ENCODE measurements at regions not wholly inside any gene's neighbourhood (a gene's known extent, or its start where the extent isn't known, plus 50 kb on each side); places are given as distances from the start of the nearest gene placed in this dataset.
"Not testable (repeated sequence)": the region's sequence is repeated elsewhere in the genome, so short reads cannot be mapped to it uniquely, and the experiment has no call there.

DNA sequence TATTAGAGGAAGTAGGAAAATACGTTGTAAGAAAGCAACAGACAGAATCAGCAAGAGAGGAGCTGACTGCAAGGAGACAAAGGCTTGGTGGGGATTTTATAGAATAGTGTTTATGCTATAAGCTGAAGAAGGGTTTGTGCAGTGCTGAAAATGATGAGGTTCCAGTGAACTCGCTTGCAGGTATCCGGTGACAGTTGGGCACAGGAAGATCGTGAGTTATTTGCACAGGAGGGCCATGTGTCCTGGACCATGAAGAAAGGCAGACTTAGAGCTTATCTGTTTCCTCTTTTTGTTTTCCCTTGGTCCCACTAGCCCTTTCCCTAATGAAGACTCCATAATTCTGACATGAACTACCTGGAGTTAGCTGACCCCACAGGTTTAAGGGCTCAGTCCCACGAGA, 61.4 kb downstream of the NXNL2 start:
- Mint-ChIP-seq H3K36me3 (no peaks in the 10 kb centered on the region), H3K9me3 (no peaks in the 10 kb centered on the region), H3K4me1 (ENCODE audit: low read depth in 2 of 2) (peaks cover 0 to 3% of the 10 kb centered on the region in 2 donors), H3K27ac (no peak overlapping the region), H3K27me3 (peaks cover 21 to 37% of the 10 kb centered on the region in 2 donors), H3K4me3 (no peak overlapping the region)
- ATAC-seq = no peak
- no peak for DNase-seq (ENCODE audit: low spot score)

- DNase-seq (ENCODE audit: low spot score) (no peak), ATAC-seq (no peak)
- H3K27me3 Mint-ChIP-seq = peaks cover 33 to 40% of the 10 kb centered on the region in 2 donors
- H3K9me3 Mint-ChIP-seq = no peaks in the 10 kb centered on the region
- H3K27ac Mint-ChIP-seq = no peak overlapping the region
- no peaks in the 10 kb centered on the region for H3K36me3 Mint-ChIP-seq
- no peak overlapping the region for H3K4me3 Mint-ChIP-seq
- H3K4me1 Mint-ChIP-seq (ENCODE audit: low read depth in 2 of 2) = no peaks in the 10 kb centered on the region
Observed at GRCh38 chr9:88604836-88605511, 70.0 kb downstream of the NXNL2 start.

DNA sequence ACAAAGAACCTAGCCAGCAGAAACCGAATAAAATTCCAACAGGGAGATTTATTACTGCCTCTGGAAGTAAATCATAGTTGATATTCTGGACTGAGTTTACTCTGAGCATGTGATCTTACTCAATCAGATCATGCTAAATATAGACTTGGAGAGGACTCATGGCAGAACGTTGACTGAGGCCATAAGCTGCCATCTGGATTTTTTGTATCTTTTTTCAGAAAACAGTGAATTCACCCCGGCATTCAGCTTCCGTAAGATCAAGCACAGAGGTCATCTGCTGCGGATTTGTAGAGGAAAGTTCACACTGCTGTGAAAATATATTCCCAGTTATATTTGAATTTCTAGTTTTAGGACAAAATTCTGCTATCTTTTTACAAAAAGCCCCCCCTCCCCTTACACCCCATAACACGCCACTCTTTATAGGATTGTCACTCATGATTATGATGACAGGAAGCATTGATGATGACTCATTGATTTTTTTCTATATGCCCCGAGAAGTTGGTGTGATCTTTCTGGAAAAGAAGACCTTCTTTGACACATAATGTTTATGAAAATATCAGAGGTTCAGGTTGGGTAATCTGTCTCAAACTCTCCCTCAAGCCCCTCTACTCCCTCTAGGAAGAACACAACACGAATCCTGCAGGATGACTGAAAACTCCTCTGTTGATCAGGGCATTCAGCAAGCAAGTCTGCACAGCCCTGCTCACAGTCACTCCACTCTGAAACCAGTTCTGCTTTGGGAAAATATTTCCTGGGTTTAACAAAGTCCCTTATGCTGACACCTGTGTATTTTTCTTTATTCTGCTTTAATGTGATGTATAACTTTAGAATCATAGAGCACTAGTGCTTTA, 70.8 kb downstream of the NXNL2 start:
- Mint-ChIP-seq H3K4me1 (ENCODE audit: low read depth in 2 of 2) (no peaks in the 10 kb centered on the region), H3K36me3 (no peaks in the 10 kb centered on the region), H3K27ac (no peak overlapping the region), H3K27me3 (peaks cover 28 to 33% of the 10 kb centered on the region in 2 donors), H3K9me3 (no peaks in the 10 kb centered on the region), H3K4me3 (no peak overlapping the region)
- ATAC-seq = no peak
- no peak for DNase-seq (ENCODE audit: low spot score)

DNA sequence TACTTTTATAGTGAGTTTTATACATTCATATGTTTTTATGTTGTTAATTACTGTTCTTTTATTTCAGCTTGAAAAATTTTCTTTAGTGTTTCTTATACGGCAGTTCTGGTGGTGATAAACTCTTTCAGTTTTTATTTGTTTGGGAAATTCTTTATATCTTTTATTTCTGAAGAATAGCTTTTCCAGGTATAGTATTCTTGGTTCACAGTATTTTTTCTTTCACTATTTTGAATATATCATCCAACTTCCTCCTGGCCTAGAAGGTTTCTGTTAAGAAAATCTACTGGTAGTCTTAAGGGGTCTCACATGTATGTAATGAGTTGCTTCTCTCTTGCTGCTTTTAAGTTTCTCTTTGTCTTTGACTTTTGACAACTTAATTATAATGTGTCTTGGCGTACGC, 79.4 kb downstream of the NXNL2 start:
- Mint-ChIP-seq H3K9me3 (peaks cover 4% of the 10 kb centered on the region), H3K4me3 (no peak overlapping the region), H3K36me3 (peaks cover 15% of the 10 kb centered on the region), H3K4me1 (ENCODE audit: low read depth in 2 of 2) (no peaks in the 10 kb centered on the region), H3K27ac (no peak overlapping the region), H3K27me3 (peaks cover 15 to 17% of the 10 kb centered on the region in 2 donors)
- DNase-seq (ENCODE audit: low spot score) = no peak
- ATAC-seq = no peak

DNA sequence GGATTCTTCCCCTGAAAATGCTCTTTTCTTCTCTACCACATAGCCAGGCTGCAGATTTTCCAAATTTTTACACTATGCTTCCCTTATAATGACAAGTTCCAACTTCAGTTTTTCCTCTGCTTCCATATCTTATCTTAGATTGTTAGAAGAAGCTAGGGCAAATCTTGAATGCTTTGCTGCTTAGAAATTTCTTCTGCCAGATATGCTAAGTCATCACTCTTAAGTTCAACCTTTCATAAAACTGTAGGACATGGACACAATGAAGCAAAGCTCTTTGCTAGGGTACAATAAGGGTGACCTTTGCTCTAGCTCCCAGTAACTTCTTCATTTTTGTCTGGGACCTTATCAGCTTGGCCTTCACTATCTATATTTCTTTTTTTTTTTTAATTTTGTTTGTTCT, 88.7 kb downstream of the NXNL2 start:
- H3K27me3 Mint-ChIP-seq = peaks cover 2 to 11% of the 10 kb centered on the region in 2 donors
- no peak for ATAC-seq
- H3K4me3 Mint-ChIP-seq = no peak overlapping the region
- H3K27ac Mint-ChIP-seq = no peak overlapping the region
- no peak for DNase-seq (ENCODE audit: low spot score)
- no peaks in the 10 kb centered on the region for H3K36me3 Mint-ChIP-seq
- no peaks in the 10 kb centered on the region for H3K9me3 Mint-ChIP-seq
- no peaks in the 10 kb centered on the region for H3K4me1 Mint-ChIP-seq (ENCODE audit: low read depth in 2 of 2)

- H3K27ac Mint-ChIP-seq = no peak overlapping the region
- no peaks in the 10 kb centered on the region for H3K4me1 Mint-ChIP-seq (ENCODE audit: low read depth in 2 of 2)
- DNase-seq (ENCODE audit: low spot score) (no peak), ATAC-seq (no peak)
- H3K36me3 Mint-ChIP-seq = no peaks in the 10 kb centered on the region
- H3K9me3 Mint-ChIP-seq = peaks cover 4% of the 10 kb centered on the region
- H3K27me3 Mint-ChIP-seq = peaks cover 6 to 17% of the 10 kb centered on the region in 2 donors
- H3K4me3 Mint-ChIP-seq = no peak overlapping the region
Observed at GRCh38 chr9:88628114-88628513, 93.1 kb downstream of the NXNL2 start.

DNA sequence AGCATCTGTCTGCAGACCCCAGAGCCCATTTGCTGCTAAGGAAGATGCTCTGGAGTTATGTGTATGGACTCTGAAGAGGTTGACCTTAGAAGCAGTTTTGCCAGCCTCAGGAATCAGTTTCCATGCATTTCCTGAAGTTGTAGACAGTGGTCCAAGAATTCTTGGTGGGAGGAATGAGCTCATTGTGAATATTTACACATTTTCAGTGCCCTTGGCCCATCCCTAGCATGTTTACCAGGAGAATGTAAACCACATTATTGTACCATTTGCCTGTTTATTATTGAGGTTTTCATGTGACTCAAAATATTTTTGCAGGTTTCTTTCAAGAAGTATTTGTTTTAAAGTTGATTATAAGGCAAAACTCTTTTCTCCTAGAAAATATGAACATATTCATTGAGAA, 93.8 kb downstream of the NXNL2 start:
- Mint-ChIP-seq H3K4me3 (no peak overlapping the region), H3K4me1 (ENCODE audit: low read depth in 2 of 2) (no peaks in the 10 kb centered on the region), H3K27ac (no peak overlapping the region), H3K9me3 (peaks cover 7% of the 10 kb centered on the region), H3K36me3 (no peaks in the 10 kb centered on the region), H3K27me3 (peaks cover 10 to 17% of the 10 kb centered on the region in 2 donors)
- DNase-seq (ENCODE audit: low spot score) (no peak), ATAC-seq (no peak)

DNA sequence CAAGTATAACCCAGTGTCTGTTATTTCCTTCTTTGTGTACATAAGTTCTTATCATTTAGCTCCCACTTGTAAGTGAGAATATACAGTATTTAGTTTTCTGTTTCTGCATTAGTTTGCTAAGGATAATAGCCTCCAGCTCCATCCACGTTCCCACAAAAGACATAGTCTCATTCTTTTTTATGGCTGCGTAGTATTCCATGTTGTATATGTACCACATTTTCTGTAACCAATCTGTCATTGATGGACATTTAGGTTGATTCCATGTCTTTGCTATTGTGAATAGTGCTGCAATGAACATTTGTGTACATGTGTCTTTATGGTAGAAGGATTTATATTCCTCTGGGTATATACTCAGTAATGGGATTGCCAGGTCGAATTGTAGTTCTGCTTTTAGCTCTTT, 95.6 kb downstream of the NXNL2 start:
- H3K9me3 Mint-ChIP-seq; H3K27ac Mint-ChIP-seq; H3K4me3 Mint-ChIP-seq; DNase-seq (ENCODE audit: low spot score); ATAC-seq; H3K36me3 Mint-ChIP-seq; H3K4me1 Mint-ChIP-seq (ENCODE audit: low read depth in 2 of 2): not testable (repeated sequence)
- H3K27me3 Mint-ChIP-seq = peaks cover 10 to 30% of the 10 kb centered on the region in 2 donors

DNA sequence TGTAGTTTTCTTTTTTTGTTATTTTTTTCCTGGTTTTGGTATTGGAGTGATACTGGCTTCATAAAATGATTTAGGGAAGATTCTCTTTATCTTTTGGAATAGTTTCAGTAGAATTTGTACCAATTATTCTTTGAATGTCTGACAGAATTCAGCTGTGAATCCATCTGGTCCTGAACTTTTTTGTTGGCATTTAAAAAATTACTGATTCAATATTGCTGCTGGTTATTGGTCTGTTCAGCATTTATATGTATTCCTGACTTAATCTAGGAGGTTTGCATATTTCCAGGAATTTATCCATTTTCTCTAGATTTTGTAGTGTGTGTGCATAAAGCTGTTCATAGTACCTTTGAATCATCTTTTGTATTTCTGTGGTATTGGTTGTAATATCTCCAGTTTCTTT, 100.2 kb downstream of the NXNL2 start:
- no peak for DNase-seq (ENCODE audit: low spot score)

DNA sequence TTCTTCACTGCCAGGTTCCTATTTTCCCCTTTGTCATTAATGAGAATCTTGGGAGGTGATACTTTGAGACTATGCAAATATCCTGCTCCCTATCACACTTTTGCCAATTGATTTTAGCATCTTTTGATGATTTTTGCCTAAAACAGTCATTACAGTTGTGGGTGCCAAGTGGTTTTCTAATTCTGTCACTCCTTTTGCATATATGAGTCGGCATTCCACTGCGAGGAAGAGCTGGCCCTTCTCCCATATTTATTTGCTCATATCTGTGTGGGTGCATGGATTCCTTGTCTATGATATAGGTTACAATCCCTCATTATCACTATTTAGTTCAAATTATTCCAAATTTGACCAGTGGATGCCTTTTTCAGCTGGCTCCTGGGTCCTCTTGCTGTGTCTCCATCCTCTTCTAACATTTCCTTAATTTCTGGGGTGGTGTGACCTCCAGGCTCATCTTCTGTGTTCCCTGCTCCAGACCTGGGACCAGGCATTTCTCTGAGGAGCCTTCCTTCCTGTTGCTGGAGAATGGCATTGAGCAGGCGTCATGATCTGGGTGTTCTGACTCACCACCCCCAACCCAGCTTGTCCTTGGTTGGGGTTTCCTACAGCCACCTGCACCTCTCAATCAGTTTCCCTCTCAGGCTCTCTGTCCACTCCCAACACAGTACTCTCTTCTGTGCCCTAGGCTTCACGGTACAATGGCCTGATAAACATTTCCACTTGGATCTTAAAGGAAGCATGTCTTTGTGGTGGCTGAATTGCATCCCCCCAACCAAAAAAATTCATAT, 106.7 kb downstream of the NXNL2 start:
- Mint-ChIP-seq H3K9me3 (peaks cover 11% of the 10 kb centered on the region), H3K4me1 (ENCODE audit: low read depth in 2 of 2) (no peaks in the 10 kb centered on the region), H3K4me3 (no peak overlapping the region), H3K36me3 (peaks cover 12% of the 10 kb centered on the region), H3K27ac (no peak overlapping the region), H3K27me3 (peaks cover 38 to 61% of the 10 kb centered on the region in 2 donors)
- DNase-seq (ENCODE audit: low spot score) (no peak), ATAC-seq (no peak)

More for the DNA sequence above, 100.2 kb downstream of the NXNL2 start:
- Mint-ChIP-seq H3K36me3 (peaks cover 21% of the 10 kb centered on the region), H3K4me3 (no peak overlapping the region), H3K27me3 (peaks cover 25 to 58% of the 10 kb centered on the region in 2 donors), H3K27ac (no peak overlapping the region), H3K9me3 (peaks cover 18% of the 10 kb centered on the region), H3K4me1 (ENCODE audit: low read depth in 2 of 2) (no peaks in the 10 kb centered on the region)
- no peak for ATAC-seq

DNA sequence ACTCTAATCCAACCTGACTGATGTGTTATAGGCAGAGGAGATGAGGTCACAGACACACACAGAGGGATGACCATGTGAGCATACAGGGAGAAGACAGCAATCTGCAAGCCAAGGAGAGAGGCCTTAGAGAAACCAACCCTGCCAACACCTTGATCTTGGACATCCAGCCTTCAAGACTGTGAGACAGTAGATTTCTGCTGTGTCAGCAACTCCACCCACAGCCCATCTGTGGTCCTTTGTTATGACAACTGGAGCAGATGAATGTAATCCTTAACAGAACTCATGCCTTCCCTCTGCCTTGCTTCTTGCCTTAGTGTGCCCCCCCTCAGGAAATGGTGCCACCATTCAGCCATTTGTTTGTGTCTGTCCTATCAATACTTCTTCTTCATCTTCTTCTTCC, 107.4 kb downstream of the NXNL2 start:
- H3K27me3 Mint-ChIP-seq = peaks cover 38 to 62% of the 10 kb centered on the region in 2 donors
- ATAC-seq = no peak
- no peak overlapping the region for H3K27ac Mint-ChIP-seq
- H3K36me3 Mint-ChIP-seq = peaks cover 7% of the 10 kb centered on the region
- DNase-seq (ENCODE audit: low spot score) = no peak
- H3K4me1 Mint-ChIP-seq (ENCODE audit: low read depth in 2 of 2) = no peaks in the 10 kb centered on the region
- peaks cover 10% of the 10 kb centered on the region for H3K9me3 Mint-ChIP-seq
- no peak overlapping the region for H3K4me3 Mint-ChIP-seq

DNA sequence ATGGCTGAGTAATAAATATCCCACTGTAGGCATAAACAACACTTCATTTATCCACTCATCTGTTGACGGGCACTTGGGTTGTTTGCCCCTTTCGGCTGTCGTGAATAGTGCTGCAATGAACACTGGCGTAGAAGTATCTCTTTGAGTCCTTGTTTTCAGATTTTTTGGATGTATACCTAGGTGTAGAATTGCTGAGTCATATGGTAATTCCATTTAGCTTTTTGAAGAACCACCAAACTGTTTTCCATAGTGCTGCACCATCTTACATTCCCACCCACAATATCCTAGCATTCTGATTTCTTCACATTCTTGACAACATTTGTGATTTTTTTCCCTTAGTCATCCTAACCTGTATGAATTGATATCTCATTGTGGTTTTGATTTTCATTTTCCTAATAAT, 109.0 kb downstream of the NXNL2 start:
- Mint-ChIP-seq H3K27me3 (peaks cover 36 to 53% of the 10 kb centered on the region in 2 donors), H3K36me3 (no peaks in the 10 kb centered on the region), H3K27ac (no peak overlapping the region), H3K9me3 (peaks cover 6% of the 10 kb centered on the region), H3K4me1 (ENCODE audit: low read depth in 2 of 2) (no peaks in the 10 kb centered on the region), H3K4me3 (no peak overlapping the region)
- ATAC-seq = no peak
- no peak for DNase-seq (ENCODE audit: low spot score)

GRCh38 chr9:88645172-88645878, 110.3 kb downstream of the NXNL2 start:
- Mint-ChIP-seq H3K4me3 (no peak overlapping the region), H3K4me1 (ENCODE audit: low read depth in 2 of 2) (no peaks in the 10 kb centered on the region), H3K27me3 (peaks cover 36 to 67% of the 10 kb centered on the region in 2 donors), H3K9me3 (peaks cover 6% of the 10 kb centered on the region), H3K27ac (no peak overlapping the region), H3K36me3 (no peaks in the 10 kb centered on the region)
- no peak for ATAC-seq
- no peak for DNase-seq (ENCODE audit: low spot score)

Data from natural killer cell treated with Interleukin-12 subunit alpha and Interleukin-12 subunit beta and Interleukin-15 and Interleukin-18, amount 100 ng/mL, for 72 hours (primary cell).